HL-60 (cell line): ENCODE measurements at regions not wholly inside any gene's neighbourhood (a gene's known extent, or its start where the extent isn't known, plus 50 kb on each side); places are given as distances from the start of the nearest gene placed in this dataset.

ENCODE experiments used
- CTCF ChIP-seq: IDR thresholded peaks from one replicate; pipeline ENCODE4 v1.5.1; 2011; ENCODE audit warnings: low read length, control low read depth, inconsistent platforms; ENCODE audit not compliant: insufficient read depth
- GABPA ChIP-seq: IDR thresholded peaks from 2 replicates; pipeline ENCODE4 v1.6.1; 2012; ENCODE audit warnings: low read depth
- REST ChIP-seq: IDR thresholded peaks from 2 replicates; pipeline ENCODE4 v1.6.1; 2012; ENCODE audit warnings: low read depth; ENCODE audit not compliant: insufficient replicate concordance

- no peak for TF ChIP-seq CTCF
- TF ChIP-seq GABPA = no peak
- no peak for TF ChIP-seq REST
These were observed 100.5 kb downstream of the INHBB start for GRCh38 chr2:120446236-120447126.
